ENCODE measurements at regions not wholly inside any gene's neighbourhood (a gene's known extent, or its start where the extent isn't known, plus 50 kb on each side); places are given as distances from the start of the nearest gene placed in this dataset.

GRCh38 chr5:71923755-71924154, 183.5 kb upstream of the MAP1B start:
- TF ChIP-seq E2F6 (IDR thresholded peaks at IDR 0.05; ENCODE audit: borderline replicate concordance, low read depth) (no peak), HOXA7 (CRISPR knock-in tag; IDR thresholded peaks at IDR 0.05) (no peak), ZNF302 (CRISPR knock-in tag; IDR thresholded peaks at IDR 0.05) (no peak)

Measured in A549 (cell line).